HG03039 (cell line): ENCODE measurements at regions not wholly inside any gene's neighbourhood (a gene's known extent, or its start where the extent isn't known, plus 50 kb on each side); places are given as distances from the start of the nearest gene placed in this dataset.

Source experiments
- ATAC-seq: cut with Tn5 transposase; IDR thresholded peaks from one replicate; pipeline ENCODE4 v1.9.1; 2021; ENCODE audit warnings: mild to moderate bottlenecking, moderate library complexity; ENCODE audit not compliant: unreplicated experiment

- no peak for ATAC-seq
Observed at GRCh38 chr6:56349194-56349593, 101.8 kb upstream of the COL21A1 start.

GRCh38 chr6:56348578-56348977 lies 101.2 kb upstream of the COL21A1 start:
- ATAC-seq: no peak

GRCh38 chr6:56347526-56347925 lies 100.1 kb upstream of the COL21A1 start:
- no peak for ATAC-seq

GRCh38 chr6:56346958-56347357 lies 99.6 kb upstream of the COL21A1 start:
- ATAC-seq: no peak

GRCh38 chr6:56345376-56345995 lies 98.1 kb upstream of the COL21A1 start:
- ATAC-seq: no peak

GRCh38 chr6:56343295-56343694 lies 95.9 kb upstream of the COL21A1 start:
- ATAC-seq: no peak

GRCh38 chr6:56339524-56339923 lies 92.1 kb upstream of the COL21A1 start:
- ATAC-seq: no peak

- ATAC-seq: no peak
Observed at GRCh38 chr6:56335726-56336125, 88.3 kb upstream of the COL21A1 start.

GRCh38 chr6:56334937-56335336 lies 87.6 kb upstream of the COL21A1 start:
- ATAC-seq: no peak

GRCh38 chr6:56329271-56330050 lies 82.1 kb upstream of the COL21A1 start:
- ATAC-seq: no peak

- ATAC-seq: no peak
Observed at GRCh38 chr6:56328728-56329090, 81.3 kb upstream of the COL21A1 start.

- no peak for ATAC-seq
Observed at GRCh38 chr6:56327946-56328727, 80.8 kb upstream of the COL21A1 start.

- no peak for ATAC-seq
Observed at GRCh38 chr6:56324396-56324795, 77.0 kb upstream of the COL21A1 start.

- ATAC-seq: no peak
Observed at GRCh38 chr6:56318851-56319250, 71.5 kb upstream of the COL21A1 start.

- ATAC-seq: no peak
Observed at GRCh38 chr6:56314683-56315523, 67.5 kb upstream of the COL21A1 start.

GRCh38 chr6:56311533-56312448 lies 64.4 kb upstream of the COL21A1 start:
- no peak for ATAC-seq

GRCh38 chr6:56311061-56311460 lies 63.7 kb upstream of the COL21A1 start:
- ATAC-seq: no peak

- ATAC-seq: no peak
Observed at GRCh38 chr6:56310241-56310640, 62.9 kb upstream of the COL21A1 start.

- ATAC-seq: no peak
Observed at GRCh38 chr6:56299916-56300315, 52.5 kb upstream of the COL21A1 start.
